Activated naive CD4-positive, alpha-beta T cell (primary cell): ENCODE measurements at regions not wholly inside any gene's neighbourhood (a gene's known extent, or its start where the extent isn't known, plus 50 kb on each side); places are given as distances from the start of the nearest gene placed in this dataset.

Source experiments
- DNase-seq, 4 experiments: peaks; one replicate each; lab custom pipeline; 2025; lab: John Stamatoyannopoulos, UW

DNA sequence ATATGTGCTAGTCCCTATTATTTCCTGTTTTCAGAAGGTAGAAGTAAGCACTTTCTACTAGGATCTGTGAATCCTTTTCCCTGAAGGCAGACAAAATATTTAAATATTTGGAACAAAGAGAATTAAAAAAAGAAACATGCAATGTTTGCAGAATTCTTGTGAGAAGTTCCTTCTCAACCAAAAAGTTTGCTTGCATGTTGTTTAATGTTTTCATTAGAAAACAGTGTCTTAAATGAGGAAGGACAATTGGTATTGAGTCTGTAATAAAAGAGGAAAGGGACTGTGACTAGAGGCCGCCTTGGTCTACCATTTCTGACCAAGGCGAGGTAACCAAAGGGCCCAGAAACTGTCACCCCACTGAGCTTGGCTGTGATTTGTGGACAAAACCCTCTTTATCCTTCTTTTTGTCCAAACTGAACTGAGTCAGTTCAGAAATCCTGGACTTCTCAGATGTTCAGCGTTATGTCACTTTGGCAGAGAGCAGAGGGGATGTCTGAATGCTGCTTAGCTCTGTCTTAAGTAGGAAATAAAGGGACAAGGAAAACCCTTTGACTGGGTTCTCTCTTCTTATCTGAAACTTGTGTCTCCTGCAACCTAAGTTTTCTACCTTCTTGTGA, 129.8 kb upstream of the CPM start:
- no peak for DNase-seq

- no peak for DNase-seq
Observed at GRCh38 chr12:69064734-69065443, 131.9 kb upstream of the CPM start.

GRCh38 chr12:69065775-69066174, 132.8 kb upstream of the CPM start:
- no peak for DNase-seq

DNA sequence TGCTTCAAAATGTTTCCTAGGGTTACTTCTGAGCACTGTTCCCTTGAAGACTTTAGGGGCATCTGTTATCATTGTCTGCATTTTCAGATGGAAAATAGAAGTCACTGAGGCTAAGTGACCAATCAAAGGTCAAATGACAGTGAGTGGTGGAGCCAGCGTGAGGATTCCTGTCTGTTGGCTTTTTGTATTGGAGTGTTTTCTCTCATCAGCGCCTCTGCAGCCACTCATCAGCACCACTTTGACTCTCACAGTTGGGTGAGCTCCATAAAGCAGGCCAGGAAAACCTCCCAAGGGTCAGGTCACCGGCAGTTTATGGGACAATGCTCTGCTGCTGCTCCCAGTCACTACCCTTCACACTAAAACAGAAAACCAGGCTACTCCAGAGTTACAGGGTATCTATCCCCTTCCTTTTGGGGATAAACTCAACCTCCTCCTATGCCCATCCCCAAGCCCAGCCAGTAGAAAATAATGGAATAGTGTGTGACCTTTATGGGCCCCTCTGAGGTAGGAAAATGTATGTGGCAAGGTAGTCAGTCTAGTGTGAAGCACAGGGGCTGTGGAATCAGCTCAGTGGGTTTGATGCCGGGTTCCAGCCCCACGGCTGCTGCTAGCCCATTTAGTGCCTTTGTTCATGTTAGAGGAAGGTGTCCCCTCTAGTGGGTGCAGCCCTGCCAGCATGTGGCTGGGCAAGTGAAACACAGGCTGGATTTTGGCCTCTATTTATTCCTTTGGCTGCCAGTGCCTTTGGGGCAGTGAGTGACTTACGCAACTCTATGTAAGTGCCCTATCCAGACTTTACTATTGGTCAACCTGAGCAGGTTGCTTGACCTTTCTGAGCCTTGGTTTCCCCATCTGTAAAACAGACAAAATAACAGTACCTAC, 133.8 kb upstream of the CPM start:
- DNase-seq, result no peak

- no peak for DNase-seq
Observed at GRCh38 chr12:69067713-69068112, 134.7 kb upstream of the CPM start.

DNA sequence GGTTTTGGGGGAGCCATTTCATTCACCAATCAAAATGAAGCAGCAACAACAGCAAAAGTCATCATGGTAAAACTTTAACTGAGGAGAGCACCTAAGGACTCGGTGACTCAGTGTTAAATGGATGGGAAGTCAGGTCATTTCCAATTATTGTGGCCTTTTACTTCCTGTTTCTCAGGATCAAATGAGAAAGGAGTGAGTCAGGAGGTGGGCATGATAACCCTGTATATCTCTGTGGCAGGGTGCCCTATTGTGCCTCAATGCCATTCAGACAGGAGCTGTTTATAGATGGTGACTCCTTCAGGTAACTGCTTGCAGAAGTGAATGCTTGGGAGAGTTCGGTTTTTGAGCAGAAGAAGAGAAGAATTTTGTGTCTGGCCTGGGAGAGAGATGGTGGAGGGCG, 135.5 kb upstream of the CPM start:
- no peak for DNase-seq

DNA sequence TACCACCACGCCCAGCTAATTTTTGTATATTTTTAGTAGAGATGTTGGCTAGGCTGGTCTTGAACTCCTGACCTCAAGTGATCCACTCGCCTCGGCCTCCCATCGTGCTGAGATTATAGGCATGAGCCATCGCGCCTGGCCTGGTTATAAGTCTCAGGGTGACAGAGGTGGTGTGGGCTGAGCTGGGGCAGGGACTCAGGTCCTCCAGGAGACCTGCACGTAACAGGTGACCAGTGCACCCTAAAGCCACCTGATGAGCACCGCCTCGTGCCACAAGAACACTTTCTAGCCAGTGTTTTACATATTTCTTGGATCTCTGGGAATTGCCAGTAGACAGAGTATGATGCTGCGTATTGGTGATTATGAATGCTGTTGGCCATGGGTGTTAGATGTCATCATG, 136.5 kb upstream of the CPM start:
- no peak for DNase-seq

- peak; percentile 4 to 15 (median 11) for DNase-seq
Observed at GRCh38 chr12:69070319-69071090, 137.5 kb upstream of the CPM start.

DNA sequence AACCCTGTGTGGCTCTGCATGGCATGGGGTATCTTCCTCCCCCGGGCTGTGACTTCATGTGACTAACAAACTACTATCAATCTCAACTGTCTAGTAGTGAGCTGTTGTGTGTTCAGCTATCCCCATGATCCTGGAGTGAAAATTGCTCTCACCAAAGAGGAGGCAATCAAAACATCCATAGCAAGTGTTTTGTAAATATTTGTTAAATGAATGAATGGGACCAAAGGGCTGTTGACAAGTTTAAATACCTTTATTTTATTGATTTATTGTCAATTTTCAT, 138.1 kb upstream of the CPM start:
- no peak for DNase-seq

DNA sequence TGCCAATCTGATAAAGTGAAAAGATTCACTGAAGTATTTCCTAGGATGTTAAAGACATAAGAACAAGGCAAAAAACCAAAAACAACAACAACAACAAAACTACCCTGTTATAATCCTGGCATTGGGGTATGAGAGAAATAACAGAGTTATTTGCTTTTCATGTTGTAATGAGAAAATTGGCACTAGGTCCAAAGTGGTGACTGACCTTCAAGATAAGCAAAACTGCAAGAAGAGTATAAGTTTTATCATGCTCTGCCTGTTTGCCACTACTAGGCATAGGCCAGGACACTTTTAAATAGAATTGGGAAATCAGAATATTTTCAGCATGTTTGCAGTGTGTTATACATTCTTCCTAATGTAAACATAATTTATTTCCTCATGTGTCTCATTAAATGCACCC, 140.1 kb upstream of the CPM start:
- DNase-seq, result no peak

GRCh38 chr12:69074556-69075349, 141.8 kb upstream of the CPM start:
- DNase-seq, result no peak

DNA sequence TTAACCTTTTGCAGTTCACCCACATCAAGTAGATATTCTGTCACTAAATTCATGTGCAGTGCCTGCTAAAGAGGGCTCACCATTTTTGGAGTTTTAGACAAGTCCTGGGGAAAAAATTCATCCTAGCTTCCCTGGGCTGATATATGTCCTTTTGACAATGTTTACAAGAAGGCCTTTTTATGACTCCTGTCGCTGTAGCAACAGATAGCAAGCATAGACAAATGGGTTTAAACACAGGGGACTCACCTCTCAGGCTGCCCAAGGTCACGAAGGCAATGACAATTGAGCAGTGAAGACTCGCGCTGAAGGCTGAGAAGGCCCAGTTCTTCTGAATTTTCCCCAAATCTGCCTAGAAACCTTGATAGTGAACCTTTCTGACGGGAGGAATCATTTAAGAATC, 150.7 kb upstream of the CPM start:
- no peak for DNase-seq

DNA sequence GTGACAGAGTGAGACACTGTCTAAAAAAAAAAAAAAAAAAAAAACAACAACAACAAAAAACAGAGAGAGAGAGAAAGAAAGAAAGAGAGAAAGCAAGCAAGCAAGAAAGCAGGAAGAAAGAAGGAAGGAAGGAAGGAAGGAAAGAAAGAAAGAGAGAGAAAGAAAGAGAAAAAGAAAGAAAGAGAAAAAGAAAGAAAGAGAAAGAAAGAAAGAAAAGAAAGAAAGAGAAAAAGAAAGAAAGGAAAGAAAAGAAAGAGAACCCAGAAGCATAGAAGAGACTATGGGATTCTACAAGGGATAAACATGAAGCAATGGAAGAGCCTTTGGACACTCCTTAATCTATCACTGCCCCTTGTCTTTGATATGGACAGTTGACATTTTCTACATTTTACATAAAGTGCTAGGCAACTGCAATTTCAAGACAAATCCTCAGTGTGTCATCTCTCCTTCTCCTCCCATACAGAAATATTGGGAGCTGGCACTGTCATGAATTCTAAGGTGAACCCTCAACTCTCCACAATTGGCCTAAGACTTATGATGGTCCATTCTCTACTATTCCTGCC, 151.9 kb upstream of the CPM start:
- no peak for DNase-seq

- no peak for DNase-seq
Observed at GRCh38 chr12:69085852-69086251, 152.9 kb upstream of the CPM start.

- no peak for DNase-seq
Observed at GRCh38 chr12:69087986-69088385, 151.4 kb upstream of the CPSF6 start.

GRCh38 chr12:69090722-69091121, 148.6 kb upstream of the CPSF6 start:
- DNase-seq, result no peak

DNA sequence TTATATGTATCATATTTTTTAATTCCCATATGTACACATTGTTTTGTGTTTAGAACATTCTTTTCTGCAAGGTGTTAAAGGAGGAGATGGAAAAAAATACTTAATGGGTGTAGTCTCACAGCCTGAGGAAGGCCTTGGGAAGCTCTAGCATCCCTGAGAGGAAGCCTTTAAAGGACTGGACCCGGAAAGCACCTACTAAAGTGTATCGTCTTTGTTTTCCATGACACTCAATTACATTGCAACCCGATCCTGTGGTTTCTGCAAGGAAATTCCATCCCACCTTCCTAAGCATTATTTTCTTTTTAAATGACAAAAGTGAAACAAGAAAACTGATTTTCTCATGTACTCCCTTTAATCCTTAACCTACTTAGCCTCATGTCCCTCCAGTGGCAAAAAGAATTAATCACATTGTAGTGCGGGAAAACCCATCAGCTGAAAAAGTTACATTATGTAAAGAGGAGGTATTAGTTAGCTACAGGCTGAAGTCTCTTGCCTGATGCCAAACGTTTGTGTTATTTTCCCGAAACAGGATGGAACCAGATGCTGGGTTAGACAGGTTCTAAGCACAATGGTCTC, 147.8 kb upstream of the CPSF6 start:
- no peak for DNase-seq

DNA sequence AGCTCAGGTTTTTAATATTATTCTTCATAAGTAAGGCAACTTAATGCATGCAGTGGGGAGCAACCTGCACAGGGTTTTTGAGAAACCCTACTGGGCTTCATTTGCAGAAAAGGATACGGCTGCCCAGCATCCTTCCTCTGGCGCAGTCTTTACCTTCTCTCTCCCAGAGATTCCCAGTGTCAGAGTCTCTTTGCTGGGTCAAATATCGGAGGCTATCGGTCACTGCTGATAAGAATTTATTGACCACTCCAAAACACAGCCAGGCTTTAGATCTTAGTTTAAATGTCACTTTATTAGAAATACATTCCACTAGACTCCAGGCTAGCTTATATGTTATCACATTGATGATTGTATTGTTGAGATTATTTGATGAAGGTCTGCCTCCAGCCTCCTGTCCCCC, 147.2 kb upstream of the CPSF6 start:
- DNase-seq, result no peak

GRCh38 chr12:69094606-69095216, 144.7 kb upstream of the CPSF6 start:
- DNase-seq, result no peak

DNA sequence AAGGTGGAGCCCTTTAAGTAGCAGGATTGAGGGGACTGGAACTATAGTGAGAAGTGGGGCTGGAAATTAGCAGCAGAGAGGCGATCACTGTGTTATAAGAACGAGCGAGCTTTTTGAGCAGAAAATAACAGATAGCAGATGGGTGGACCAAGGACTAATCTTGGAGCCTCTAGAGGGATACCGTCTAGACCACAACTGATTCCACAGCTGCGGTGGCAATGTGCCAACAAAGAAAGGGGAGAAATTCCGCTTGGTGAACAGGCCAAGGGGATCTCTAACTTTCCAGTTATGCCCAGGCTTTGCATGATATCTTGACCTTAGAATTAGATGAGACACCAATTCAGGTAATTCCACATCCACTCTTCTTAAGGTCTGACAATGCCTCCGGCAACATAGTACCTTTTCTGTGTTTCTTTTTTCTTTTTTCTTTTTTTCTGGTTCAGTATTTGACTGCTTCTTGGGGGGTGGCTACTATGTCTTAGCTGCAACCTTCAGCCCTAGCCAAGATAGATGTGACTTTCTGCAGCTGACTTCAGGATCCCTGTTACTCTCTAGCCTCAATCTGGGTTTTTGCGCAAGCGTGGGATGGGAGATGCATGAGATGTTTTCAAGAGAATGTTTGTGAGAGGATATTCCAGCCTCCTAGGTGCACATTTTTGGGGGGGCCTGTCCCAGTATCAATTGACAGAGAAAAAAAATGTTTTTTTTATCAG, 143.4 kb upstream of the CPSF6 start:
- no peak for DNase-seq
